ENCODE measurements at regions not wholly inside any gene's neighbourhood (a gene's known extent, or its start where the extent isn't known, plus 50 kb on each side); places are given as distances from the start of the nearest gene placed in this dataset.
"Not testable (repeated sequence)": the region's sequence is repeated elsewhere in the genome, so short reads cannot be mapped to it uniquely, and the experiment has no call there.

- Mint-ChIP-seq H3K27me3 (ENCODE audit: insufficient read depth) (no peaks in the 10 kb centered on the region), H3K4me1 (ENCODE audit: low read depth) (peaks cover 11% of the 10 kb centered on the region), H3K9me3 (peaks cover 3% of the 10 kb centered on the region), H3K36me3 (ENCODE audit: low read depth) (no peaks in the 10 kb centered on the region), H3K4me3 (no peak overlapping the region), H3K27ac (no peak overlapping the region)
- DNase-seq (ENCODE audit: low spot score), result no peak
- intact Hi-C loops (cut with micrococcal nuclease), result loop anchor here (5.0 kb wide), 1 partner anchor 170 kb away; no protein-coding TSS in a partner anchor
Measured at GRCh38 chr7:80307227-80307856, 172.7 kb downstream of the GNAI1 start.

GRCh38 chr7:80303315-80303714, 168.7 kb downstream of the GNAI1 start:
- Mint-ChIP-seq H3K27ac (no peak overlapping the region), H3K27me3 (ENCODE audit: insufficient read depth) (no peaks in the 10 kb centered on the region), H3K4me1 (ENCODE audit: low read depth) (no peaks in the 10 kb centered on the region), H3K9me3 (peaks cover 3% of the 10 kb centered on the region), H3K36me3 (ENCODE audit: low read depth) (no peaks in the 10 kb centered on the region), H3K4me3 (no peak overlapping the region)
- intact Hi-C loops (cut with micrococcal nuclease), result no loop called here
- no peak for DNase-seq (ENCODE audit: low spot score)

GRCh38 chr7:80302636-80303035, 168.0 kb downstream of the GNAI1 start:
- no peak overlapping the region for H3K27ac Mint-ChIP-seq
- H3K4me3 Mint-ChIP-seq, result no peak overlapping the region
- peaks cover 3% of the 10 kb centered on the region for H3K9me3 Mint-ChIP-seq
- no peaks in the 10 kb centered on the region for H3K36me3 Mint-ChIP-seq (ENCODE audit: low read depth)
- DNase-seq (ENCODE audit: low spot score), result no peak
- H3K27me3 Mint-ChIP-seq (ENCODE audit: insufficient read depth), result no peaks in the 10 kb centered on the region
- intact Hi-C loops (cut with micrococcal nuclease), result no loop called here
- H3K4me1 Mint-ChIP-seq (ENCODE audit: low read depth), result no peaks in the 10 kb centered on the region

- Mint-ChIP-seq H3K36me3 (ENCODE audit: low read depth) (no peaks in the 10 kb centered on the region), H3K27ac (no peak overlapping the region), H3K4me1 (ENCODE audit: low read depth) (no peaks in the 10 kb centered on the region), H3K9me3 (peaks cover 3% of the 10 kb centered on the region), H3K27me3 (ENCODE audit: insufficient read depth) (no peaks in the 10 kb centered on the region), H3K4me3 (no peak overlapping the region)
- DNase-seq (ENCODE audit: low spot score), result no peak
- intact Hi-C loops (cut with micrococcal nuclease), result no loop called here
Measured at GRCh38 chr7:80302078-80302477, 167.4 kb downstream of the GNAI1 start.

GRCh38 chr7:80298201-80298600, 163.6 kb downstream of the GNAI1 start:
- Mint-ChIP-seq H3K4me3 (no peak overlapping the region), H3K4me1 (ENCODE audit: low read depth) (no peaks in the 10 kb centered on the region), H3K27me3 (ENCODE audit: insufficient read depth) (peaks cover 2% of the 10 kb centered on the region), H3K27ac (no peak overlapping the region), H3K36me3 (ENCODE audit: low read depth) (no peaks in the 10 kb centered on the region), H3K9me3 (peaks cover 7% of the 10 kb centered on the region)
- intact Hi-C loops (cut with micrococcal nuclease), result no loop called here
- no peak for DNase-seq (ENCODE audit: low spot score)

GRCh38 chr7:80294346-80294745, 159.7 kb downstream of the GNAI1 start:
- H3K27ac Mint-ChIP-seq, result no peak overlapping the region
- H3K4me3 Mint-ChIP-seq, result no peak overlapping the region
- no peaks in the 10 kb centered on the region for H3K36me3 Mint-ChIP-seq (ENCODE audit: low read depth)
- peaks cover 9% of the 10 kb centered on the region for H3K9me3 Mint-ChIP-seq
- no peaks in the 10 kb centered on the region for H3K4me1 Mint-ChIP-seq (ENCODE audit: low read depth)
- intact Hi-C loops (cut with micrococcal nuclease), result no loop called here
- no peak for DNase-seq (ENCODE audit: low spot score)
- H3K27me3 Mint-ChIP-seq (ENCODE audit: insufficient read depth), result peaks cover 2% of the 10 kb centered on the region

GRCh38 chr7:80292634-80293033, 158.0 kb downstream of the GNAI1 start:
- intact Hi-C loops (cut with micrococcal nuclease); H3K4me1 Mint-ChIP-seq (ENCODE audit: low read depth): not testable (repeated sequence)

GRCh38 chr7:80288175-80289122, 153.8 kb downstream of the GNAI1 start:
- H3K4me3 Mint-ChIP-seq, result no peak overlapping the region
- peaks cover 7% of the 10 kb centered on the region for H3K9me3 Mint-ChIP-seq
- no peak overlapping the region for H3K27ac Mint-ChIP-seq
- DNase-seq (ENCODE audit: low spot score), result no peak
- intact Hi-C loops (cut with micrococcal nuclease), result no loop called here
- H3K36me3 Mint-ChIP-seq (ENCODE audit: low read depth), result no peaks in the 10 kb centered on the region
- H3K27me3 Mint-ChIP-seq (ENCODE audit: insufficient read depth), result no peaks in the 10 kb centered on the region
- no peaks in the 10 kb centered on the region for H3K4me1 Mint-ChIP-seq (ENCODE audit: low read depth)

More at GRCh38 chr7:80292634-80293033, 158.0 kb downstream of the GNAI1 start:
- not testable (repeated sequence) for DNase-seq (ENCODE audit: low spot score); H3K4me3 Mint-ChIP-seq; H3K9me3 Mint-ChIP-seq; H3K27me3 Mint-ChIP-seq (ENCODE audit: insufficient read depth); H3K27ac Mint-ChIP-seq; H3K36me3 Mint-ChIP-seq (ENCODE audit: low read depth)

GRCh38 chr7:80287400-80288174, 153.0 kb downstream of the GNAI1 start:
- Mint-ChIP-seq H3K9me3 (no peaks in the 10 kb centered on the region), H3K36me3 (ENCODE audit: low read depth) (no peaks in the 10 kb centered on the region), H3K4me1 (ENCODE audit: low read depth) (no peaks in the 10 kb centered on the region), H3K27me3 (ENCODE audit: insufficient read depth) (no peaks in the 10 kb centered on the region), H3K27ac (no peak overlapping the region), H3K4me3 (no peak overlapping the region)
- no peak for DNase-seq (ENCODE audit: low spot score)
- intact Hi-C loops (cut with micrococcal nuclease), result no loop called here

- Mint-ChIP-seq H3K9me3 (no peaks in the 10 kb centered on the region), H3K4me3 (no peak overlapping the region), H3K36me3 (ENCODE audit: low read depth) (no peaks in the 10 kb centered on the region), H3K27me3 (ENCODE audit: insufficient read depth) (no peaks in the 10 kb centered on the region), H3K4me1 (ENCODE audit: low read depth) (no peaks in the 10 kb centered on the region), H3K27ac (no peak overlapping the region)
- no peak for DNase-seq (ENCODE audit: low spot score)
- intact Hi-C loops (cut with micrococcal nuclease), result no loop called here
Measured at GRCh38 chr7:80286611-80287010, 152.0 kb downstream of the GNAI1 start.

GRCh38 chr7:80284855-80285254, 150.2 kb downstream of the GNAI1 start:
- no peak for DNase-seq (ENCODE audit: low spot score)

GRCh38 chr7:80279760-80280159, 145.1 kb downstream of the GNAI1 start:
- H3K27ac Mint-ChIP-seq, result no peak overlapping the region
- no peaks in the 10 kb centered on the region for H3K4me1 Mint-ChIP-seq (ENCODE audit: low read depth)
- no peak for DNase-seq (ENCODE audit: low spot score)
- intact Hi-C loops (cut with micrococcal nuclease), result no loop called here
- H3K27me3 Mint-ChIP-seq (ENCODE audit: insufficient read depth), result no peaks in the 10 kb centered on the region
- no peak overlapping the region for H3K4me3 Mint-ChIP-seq
- H3K9me3 Mint-ChIP-seq, result no peaks in the 10 kb centered on the region
- no peaks in the 10 kb centered on the region for H3K36me3 Mint-ChIP-seq (ENCODE audit: low read depth)

More at GRCh38 chr7:80284855-80285254, 150.2 kb downstream of the GNAI1 start:
- Mint-ChIP-seq H3K36me3 (ENCODE audit: low read depth) (no peaks in the 10 kb centered on the region), H3K9me3 (no peaks in the 10 kb centered on the region), H3K27me3 (ENCODE audit: insufficient read depth) (no peaks in the 10 kb centered on the region), H3K4me1 (ENCODE audit: low read depth) (no peaks in the 10 kb centered on the region), H3K27ac (no peak overlapping the region), H3K4me3 (no peak overlapping the region)
- intact Hi-C loops (cut with micrococcal nuclease), result no loop called here

- Mint-ChIP-seq H3K27ac (no peak overlapping the region), H3K27me3 (ENCODE audit: insufficient read depth) (peaks cover 2% of the 10 kb centered on the region), H3K36me3 (ENCODE audit: low read depth) (no peaks in the 10 kb centered on the region), H3K4me1 (ENCODE audit: low read depth) (no peaks in the 10 kb centered on the region), H3K9me3 (no peaks in the 10 kb centered on the region), H3K4me3 (no peak overlapping the region)
- DNase-seq (ENCODE audit: low spot score), result no peak
- intact Hi-C loops (cut with micrococcal nuclease), result no loop called here
Measured at GRCh38 chr7:80278737-80279136, 144.1 kb downstream of the GNAI1 start.

All from activated T-helper 1 cell treated with anti-CD3 and anti-CD28 coated beads, Interleukin-12 subunit alpha, Interleukin-12 subunit beta, Interleukin-2, Interleukin-4 antibody, amounts not matched to agents 30 ng/mL and 10 ng/mL and 1 ng/mL, durations not matched to agents 14 hours and 24 hours and 36 hours (primary cell).